H1 (cell line): ENCODE measurements at regions not wholly inside any gene's neighbourhood (a gene's known extent, or its start where the extent isn't known, plus 50 kb on each side); places are given as distances from the start of the nearest gene placed in this dataset.

Experiments used
- CTCF ChIA-PET: fragments of 300-600 bp; sonication (Branson Sonifier 250); formaldehyde crosslinking; loops from one replicate; lab custom pipeline; 2021; ENCODE audit not compliant: partially characterized antibody; lab: Charles Lee
- POLR2A ChIA-PET: fragments of 300-600 bp; sonication (Branson Sonifier 250); formaldehyde crosslinking; loops from one replicate; lab custom pipeline; 2021; ENCODE audit warnings: inconsistent platforms; ENCODE audit not compliant: partially characterized antibody; lab: Charles Lee
- DNase-seq, 2 experiments: peaks; one replicate each; pipeline versions ENCODE4 v3.0.0 to v3.0.0-alpha.2; 2010 to 2022; ENCODE audit warnings: low spot score in 2 of 2, low read depth in 1 of 2, mixed read lengths in 1 of 2
- FAIRE-seq: peaks from 2 replicates; lab custom pipeline; 2011; peaks lifted over from hg19 to GRCh38; lab: Jason Lieb, UNC
- H2AFZ ChIP-seq: 2 replicates; pipeline ENCODE4 v1.8.1; 2012; ENCODE audit warnings: low read length, inconsistent platforms
- H2AK5ac ChIP-seq: 2 replicates; pipeline ENCODE4 v1.6.1; 2013; ENCODE audit warnings: low read depth, low read length
- H2BK120ac ChIP-seq: replicated peaks from 2 replicates; pipeline ENCODE3; 2013; ENCODE audit warnings: low read depth, low read length, inconsistent platforms
- H2BK12ac ChIP-seq: 2 replicates; pipeline ENCODE4 v1.6.1; 2013; ENCODE audit warnings: low read depth, low read length
- H2BK15ac ChIP-seq: 2 replicates; pipeline ENCODE4 v1.6.1; 2013; ENCODE audit warnings: low read length
- H2BK20ac ChIP-seq: 2 replicates; pipeline ENCODE4 v1.6.1; 2013; ENCODE audit warnings: low read length
- H2BK5ac ChIP-seq: 2 replicates; pipeline ENCODE4 v1.6.1; 2013; ENCODE audit warnings: low read depth, low read length
- H3K14ac ChIP-seq: 2 replicates; pipeline ENCODE4 v1.6.1; 2013; ENCODE audit warnings: inconsistent platforms; ENCODE audit not compliant: insufficient read length
- H3K18ac ChIP-seq: 2 replicates; pipeline ENCODE4 v1.6.1; 2013; ENCODE audit warnings: low read length; ENCODE audit errors: extremely low read depth
- H3K23ac ChIP-seq: 2 replicates; pipeline ENCODE4 v1.6.1; 2013; ENCODE audit warnings: inconsistent platforms; ENCODE audit not compliant: insufficient read length
- H3K23me2 ChIP-seq: 2 replicates; pipeline ENCODE4 v1.6.1; 2013; ENCODE audit warnings: low read depth, low read length
- H3K27ac ChIP-seq: 2 replicates; pipeline ENCODE4 v1.6.1; 2011; ENCODE audit warnings: low read depth, low read length, inconsistent platforms
- H3K27me3 ChIP-seq, 4 experiments: replicated peaks in 1 of 4; 1 replicate in 1 of 4; 2 replicates in 3 of 4; pipeline versions ENCODE4 v1.6.1 to v1.8.1; 2011 to 2013; ENCODE audit warnings: low read length in 3 of 4, mild to moderate bottlenecking in 3 of 4, inconsistent platforms in 2 of 4, mixed read lengths in 2 of 4, moderate library complexity in 1 of 4; ENCODE audit not compliant: control insufficient read depth in 3 of 4, insufficient read depth in 3 of 4; ENCODE audit errors: extremely low read depth in 1 of 4
- H3K36me3 ChIP-seq, 4 experiments: 2 replicates each; pipeline versions ENCODE4 v1.6.1 to v1.8.1; 2011 to 2013; ENCODE audit warnings: mild to moderate bottlenecking in 4 of 4, low read length in 3 of 4, moderate library complexity in 2 of 4, control low read depth in 1 of 4, inconsistent platforms in 1 of 4; ENCODE audit not compliant: insufficient read depth in 4 of 4, control insufficient read depth in 2 of 4
- H3K4ac ChIP-seq: replicated peaks from 2 replicates; pipeline ENCODE3; 2013; ENCODE audit warnings: low read length, low read depth, mixed read lengths, inconsistent platforms; ENCODE audit not compliant: insufficient read length
- H3K4me1 ChIP-seq, 4 experiments: replicated peaks in 1 of 4; 1 replicate in 1 of 4; 2 replicates in 3 of 4; pipeline versions ENCODE4 v1.6.1 to v1.8.1; 2011 to 2013; ENCODE audit warnings: low read length in 3 of 4, inconsistent platforms in 2 of 4, mixed read lengths in 1 of 4; ENCODE audit not compliant: insufficient read depth in 4 of 4, control insufficient read depth in 3 of 4
- H3K4me2 ChIP-seq, 2 experiments: 2 replicates each; pipeline versions ENCODE4 v1.6.1 to v1.8.1; 2011 to 2013; ENCODE audit warnings: low read depth in 2 of 2, low read length in 2 of 2, control low read depth in 1 of 2, inconsistent platforms in 1 of 2, mild to moderate bottlenecking in 1 of 2; ENCODE audit not compliant: insufficient read depth in 1 of 2
- H3K4me3 ChIP-seq, 4 experiments: fragments of 200-600, 300-600 bp in 1 of 4; sonication (generic), shearing (Covaris generic), sonication (Bioruptor Twin) in 1 of 4; 2 replicates each; pipeline versions ENCODE4 v1.5.1 to v1.8.1; 2011 to 2016; ENCODE audit warnings: low read length in 4 of 4, low read depth in 3 of 4, control low read depth in 2 of 4, inconsistent platforms in 2 of 4, mild to moderate bottlenecking in 2 of 4, mixed read lengths in 1 of 4, moderate library complexity in 1 of 4; ENCODE audit not compliant: insufficient read depth in 2 of 4; ENCODE audit errors: extremely low read depth in 1 of 4
- H3K56ac ChIP-seq: replicated peaks from 2 replicates; pipeline ENCODE3; 2013; ENCODE audit warnings: low read depth, mild to moderate bottlenecking, mixed read lengths, low read length, inconsistent platforms; ENCODE audit not compliant: insufficient read length
- H3K79me1 ChIP-seq: 2 replicates; pipeline ENCODE4 v1.6.1; 2013; ENCODE audit warnings: low read depth, low read length, control low read depth
- H3K79me2 ChIP-seq, 2 experiments: 2 replicates each; pipeline versions ENCODE4 v1.6.1 to v1.8.1; 2012 to 2013; ENCODE audit warnings: low read length in 2 of 2, mild to moderate bottlenecking in 2 of 2, inconsistent platforms in 1 of 2; ENCODE audit not compliant: insufficient read depth in 2 of 2, control insufficient read depth in 1 of 2
- H3K9ac ChIP-seq, 4 experiments: replicated peaks in 1 of 4; 1 replicate in 1 of 4; 2 replicates in 3 of 4; pipeline versions ENCODE4 v1.6.1 to v1.8.1; 2011 to 2013; ENCODE audit warnings: low read depth in 3 of 4, low read length in 3 of 4, control low read depth in 2 of 4, mild to moderate bottlenecking in 2 of 4, moderate library complexity in 2 of 4, inconsistent platforms in 1 of 4; ENCODE audit errors: extremely low read depth in 1 of 4
- H3K9me3 ChIP-seq, 2 experiments: 2 replicates each; pipeline versions ENCODE4 v1.6.1 to v1.8.1; 2012 to 2013; ENCODE audit warnings: mild to moderate bottlenecking in 2 of 2, moderate library complexity in 2 of 2, control low read depth in 1 of 2, inconsistent platforms in 1 of 2, low read depth in 1 of 2, low read length in 1 of 2, mixed read lengths in 1 of 2; ENCODE audit not compliant: insufficient read depth in 2 of 2
- H4K20me1 ChIP-seq, 2 experiments: replicated peaks in 1 of 2; 2 replicates each; pipeline versions ENCODE3 to v1.8.1; 2011 to 2013; ENCODE audit warnings: inconsistent platforms in 2 of 2, low read length in 2 of 2, mild to moderate bottlenecking in 1 of 2; ENCODE audit not compliant: insufficient read depth in 2 of 2, control insufficient read depth in 1 of 2
- H4K5ac ChIP-seq: 2 replicates; pipeline ENCODE4 v1.6.1; 2013; ENCODE audit warnings: low read length, low read depth, mixed read lengths, inconsistent platforms; ENCODE audit not compliant: insufficient read length
- H4K8ac ChIP-seq: 2 replicates; pipeline ENCODE4 v1.8.0; 2013; ENCODE audit warnings: mild to moderate bottlenecking, moderate library complexity, low read length, inconsistent platforms; ENCODE audit not compliant: insufficient read depth; ENCODE audit errors: extremely low read depth
- H4K91ac ChIP-seq: replicated peaks from 2 replicates; pipeline ENCODE3; 2013; ENCODE audit warnings: low read length, mixed read lengths, inconsistent platforms; ENCODE audit not compliant: insufficient read length
- CHD2 ChIP-seq: IDR thresholded peaks from 2 replicates; pipeline ENCODE4 v1.6.1; 2012; ENCODE audit warnings: low read length, improper control_type of control experiment
- HDAC6 ChIP-seq: IDR thresholded peaks from one replicate; pipeline ENCODE4 v1.7.1; 2012; ENCODE audit warnings: low read depth, mild to moderate bottlenecking, inconsistent platforms, low read length, moderate library complexity
- YY1 ChIP-seq: IDR thresholded peaks from 2 replicates; pipeline ENCODE4 v1.6.1; 2011; ENCODE audit warnings: low read depth, mild to moderate bottlenecking, low read length
- ZNF274 ChIP-seq: IDR thresholded peaks from 2 replicates; pipeline ENCODE4 v1.7.0; 2012; ENCODE audit warnings: low read length, borderline replicate concordance; ENCODE audit errors: extremely low read depth
- WGBS, 2 experiments: shearing (Covaris generic) in 1 of 2; methylation state at CpG; one replicate each; pipeline versions ENCODE4 v1.1.6 to v1.1.7; 2013 to 2015; ENCODE audit warnings: low lambda C conversion rate in 2 of 2, mixed read lengths in 2 of 2, inconsistent platforms in 1 of 2, low coverage in 1 of 2, missing lambda C conversion rate in 1 of 2; ENCODE audit not compliant: insufficient replicate concordance in 2 of 2, insufficient coverage in 1 of 2, insufficient read length in 1 of 2; ENCODE audit errors: extremely low coverage in 1 of 2, missing lambda C conversion rate in 1 of 2; 5-methylcytosine and 5-hydroxymethylcytosine counted together
- TF ChIP-seq, protein P1 (sequence below): IDR thresholded peaks from 2 replicates; pipeline ENCODE4 v1.6.1; 2012; ENCODE audit warnings: inconsistent platforms

DNA sequence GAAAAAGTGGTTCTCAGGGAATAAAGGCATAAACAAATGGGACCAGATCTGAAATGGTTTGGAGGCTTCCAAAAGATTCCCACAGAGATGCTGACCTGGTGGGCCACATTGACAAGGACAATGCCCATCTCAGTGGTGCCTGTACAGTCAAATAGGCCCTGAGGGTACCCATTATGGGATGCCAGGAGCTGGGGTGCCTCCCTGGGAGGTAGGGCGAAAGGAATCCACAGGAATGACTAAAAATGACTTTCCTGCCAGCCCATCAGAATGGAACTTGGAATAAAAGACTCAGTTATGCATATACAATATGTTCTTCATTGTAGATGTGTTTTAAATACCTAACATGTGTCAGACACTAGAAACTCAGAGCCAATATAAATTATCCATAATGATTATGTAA, 248.5 kb downstream of the RNF144A start:
- Histone ChIP-seq H2BK15ac (no peak overlapping the region), H4K20me1 (no peaks in the 10 kb centered on the region), H3K79me2 (no peaks in the 10 kb centered on the region), H3K18ac (no peak overlapping the region), H3K9ac (no peak overlapping the region), H3K79me1 (no peaks in the 10 kb centered on the region), H3K4ac (no peak overlapping the region), H3K27ac (no peak overlapping the region), H2BK5ac (no peak overlapping the region), H4K8ac (no peak overlapping the region), H3K56ac (no peak overlapping the region), H2AFZ (no peak overlapping the region), H3K36me3 (no peaks in the 10 kb centered on the region), H2BK20ac (no peak overlapping the region)
- FAIRE-seq: no peak
- no peak for TF ChIP-seq YY1
- TF ChIP-seq ZNF274: no peak
- TF ChIP-seq HDAC6: no peak
- TF ChIP-seq CHD2: no peak
- TF ChIP-seq, protein P1, sequence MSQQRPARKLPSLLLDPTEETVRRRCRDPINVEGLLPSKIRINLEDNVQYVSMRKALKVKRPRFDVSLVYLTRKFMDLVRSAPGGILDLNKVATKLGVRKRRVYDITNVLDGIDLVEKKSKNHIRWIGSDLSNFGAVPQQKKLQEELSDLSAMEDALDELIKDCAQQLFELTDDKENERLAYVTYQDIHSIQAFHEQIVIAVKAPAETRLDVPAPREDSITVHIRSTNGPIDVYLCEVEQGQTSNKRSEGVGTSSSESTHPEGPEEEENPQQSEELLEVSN: no peak
- TF ChIP-seq, all 59 proteins: peak for 0
- H3K23me2 ChIP-seq: no peaks in the 10 kb centered on the region
- H2BK12ac ChIP-seq: no peak overlapping the region
- H3K4me1 ChIP-seq: no peaks in the 10 kb centered on the region
- H2BK120ac ChIP-seq: no peak overlapping the region
- DNase-seq: no peak
- no peak overlapping the region for H3K14ac ChIP-seq
- no peak overlapping the region for H2AK5ac ChIP-seq
- no peak overlapping the region for H3K23ac ChIP-seq
- no peak overlapping the region for H4K5ac ChIP-seq
- ChIA-PET CTCF (no interaction called here), POLR2A (no interaction called here)
- WGBS, 2 experiments: 80% methylated on average over 1 of the region's 1 CpG; no CpG with 5 or more reads in 1 of the 2 experiments
- H3K4me3 ChIP-seq: no peak overlapping the region
- H3K27me3 ChIP-seq: no peaks in the 10 kb centered on the region
- no peaks in the 10 kb centered on the region for H3K9me3 ChIP-seq
- no peak overlapping the region for H3K4me2 ChIP-seq
- H4K91ac ChIP-seq: no peak overlapping the region
